Lower leg skin (tissue), 3 donors: ENCODE measurements at regions not wholly inside any gene's neighbourhood (a gene's known extent, or its start where the extent isn't known, plus 50 kb on each side); places are given as distances from the start of the nearest gene placed in this dataset.

Source experiments
- CTCF ChIP-seq, 3 donors: fragments of 450-650 bp; IDR thresholded peaks; one replicate each; pipeline ENCODE4 v1.5.1; 2016; ENCODE audit warnings: antibody characterized with exemption in 3 of 3, mild to moderate bottlenecking in 3 of 3, moderate library complexity in 2 of 3
- POLR2A ChIP-seq, 2 donors: fragments of 450-650 bp; IDR thresholded peaks; one replicate each; pipeline ENCODE4 v1.6.1; 2016 to 2017; ENCODE audit warnings: antibody characterized with exemption in 2 of 2, mild to moderate bottlenecking in 1 of 2, moderate library complexity in 1 of 2

- TF ChIP-seq POLR2A (IDR thresholded peaks at IDR 0.05) (no peak), CTCF (IDR thresholded peaks at IDR 0.05) (no peak)
Measured at GRCh38 chr2:6722574-6722973, 143.1 kb downstream of the CMPK2 start.
